PC-3 (cell line): ENCODE measurements at regions not wholly inside any gene's neighbourhood (a gene's known extent, or its start where the extent isn't known, plus 50 kb on each side); places are given as distances from the start of the nearest gene placed in this dataset.

Experiments used
- ATAC-seq: fragments of 200-7000 bp; cut with Tn5 transposase; 2 replicates; pipeline ENCODE4 v1.9.1; 2020; ENCODE audit warnings: mild to moderate bottlenecking, moderate library complexity
- BruUV-seq: library from RNA; stranded (reverse); fragments of 400-500 nt; replicated peaks from 2 replicates; lab custom pipeline; 2021; lab: Mats Ljungman, UMichigan
- CTCF ChIA-PET: fragments of 300-600 bp; sonication (Branson Sonifier 250); formaldehyde crosslinking; loops from one replicate; lab custom pipeline; 2022; ENCODE audit warnings: antibody characterized with exemption; lab: Charles Lee
- POLR2A ChIA-PET: fragments of 300-600 bp; sonication (Branson Sonifier 250); formaldehyde crosslinking; loops from one replicate; lab custom pipeline; 2022; ENCODE audit warnings: antibody characterized with exemption; ENCODE audit not compliant: unreplicated experiment; lab: Charles Lee
- DNase-seq: peaks from one replicate; pipeline ENCODE4 v3.0.0-alpha.2; 2015
- H2AFZ ChIP-seq: fragments of 300-600 bp; sonication (generic); 2 replicates; pipeline ENCODE4 v1.6.0; 2016; ENCODE audit warnings: antibody characterized with exemption, low read length
- H3F3A ChIP-seq: fragments of 300-600 bp; sonication (generic); one replicate; pipeline ENCODE4 v1.6.0; 2017; ENCODE audit warnings: antibody characterized with exemption, low read length, control low read depth, mild to moderate bottlenecking; ENCODE audit not compliant: unreplicated experiment
- H3K27ac ChIP-seq: fragments of 300-600 bp; sonication (generic); 2 replicates; pipeline ENCODE4 v1.5.1; 2016; ENCODE audit warnings: mild to moderate bottlenecking, low read length
- H3K27me3 ChIP-seq: fragments of 300-600 bp; sonication (generic); 2 replicates; pipeline ENCODE4 v1.6.1; 2016; ENCODE audit warnings: low read length, mixed read lengths
- H3K36me3 ChIP-seq: fragments of 300-600 bp; sonication (generic); 2 replicates; pipeline ENCODE4 v1.6.1; 2016; ENCODE audit warnings: low read depth, mixed run types, low read length, mixed read lengths
- H3K4me1 ChIP-seq: fragments of 300-600 bp; sonication (generic); 2 replicates; pipeline ENCODE4 v1.5.1; 2016; ENCODE audit warnings: low read length; ENCODE audit not compliant: insufficient read depth
- H3K4me2 ChIP-seq: fragments of 300-600 bp; sonication (generic); 2 replicates; pipeline ENCODE4 v1.6.0; 2016; ENCODE audit warnings: low read length
- H3K4me3 ChIP-seq: fragments of 300-600 bp; sonication (generic); 2 replicates; pipeline ENCODE4 v1.5.1; 2016; ENCODE audit warnings: mild to moderate bottlenecking, low read length, mixed read lengths
- H3K79me2 ChIP-seq: fragments of 300-600 bp; sonication (generic); 2 replicates; pipeline ENCODE4 v1.6.1; 2017; ENCODE audit warnings: low read length, mixed read lengths
- H3K9ac ChIP-seq: fragments of 300-600 bp; sonication (generic); 2 replicates; pipeline ENCODE4 v1.6.0; 2016; ENCODE audit warnings: mild to moderate bottlenecking, low read length
- H3K9me2 ChIP-seq: fragments of 300-600 bp; sonication (generic); replicated peaks from 2 replicates; pipeline ENCODE4 v1.6.1; 2016; ENCODE audit warnings: mixed run types, low read length, mixed read lengths
- H3K9me3 ChIP-seq: fragments of 300-600 bp; sonication (generic); 2 replicates; pipeline ENCODE4 v1.6.1; 2016; ENCODE audit warnings: low read length, mixed read lengths
- H4K20me1 ChIP-seq: fragments of 300-600 bp; sonication (generic); 2 replicates; pipeline ENCODE4 v1.6.1; 2016; ENCODE audit warnings: low read length, mixed read lengths
- EZH2 ChIP-seq: fragments of 300-600 bp; sonication (generic); IDR thresholded peaks from one replicate; pipeline ENCODE4 v1.6.1; 2017; ENCODE audit warnings: antibody characterized with exemption, mild to moderate bottlenecking, low read length; ENCODE audit not compliant: unreplicated experiment
- EZH2phosphoT487 ChIP-seq: fragments of 300-600 bp; sonication (generic); IDR thresholded peaks from 2 replicates; pipeline ENCODE4 v1.6.1; 2018; ENCODE audit warnings: mild to moderate bottlenecking, antibody characterized with exemption, low read length, borderline replicate concordance
- intact Hi-C: fragments of 100-400 bp; cut with micrococcal nuclease; formaldehyde crosslinking; loops from 2 replicates; pipeline ENCODE4 v1.9.0; 2023
- TF ChIP-seq, protein P1 (sequence below): fragments of 300-600 bp; sonication (generic); conservative IDR thresholded peaks from 2 replicates; pipeline ENCODE4 v1.5.1; 2017; ENCODE audit warnings: antibody characterized with exemption, low read depth, mild to moderate bottlenecking, low read length

DNA sequence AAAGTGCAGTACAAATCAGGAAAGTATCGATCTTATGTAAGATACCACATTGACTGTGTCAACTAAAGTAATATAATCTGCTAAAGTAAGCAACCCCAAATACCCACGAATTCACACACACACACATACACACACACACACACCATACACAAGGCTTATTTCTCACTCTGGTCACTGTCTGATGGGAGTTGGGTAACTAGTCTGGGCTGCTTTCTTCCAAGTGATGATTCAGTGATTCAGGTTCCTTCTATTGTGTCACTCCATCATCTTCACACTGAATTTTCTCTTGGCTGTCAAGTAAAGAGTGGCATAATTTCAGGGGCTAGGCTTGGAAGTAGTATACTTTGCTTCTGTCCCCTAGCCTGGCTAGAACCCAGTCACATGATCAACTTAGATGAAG lies 104.8 kb upstream of the CCDC54 start:
- CTCF ChIA-PET, result interaction anchor here (0.6 to 2.5 kb wide), 10 partner anchors 37 to 468 kb away, joined by 3 to 29 read pairs (median 6); no protein-coding TSS in a partner anchor
- no peak overlapping the region for H3K4me2 ChIP-seq
- BruUV-seq, result no TSS peak
- intact Hi-C loops, result loop anchor here (1.0 kb wide), 2 partner anchors 66 to 149 kb away; no protein-coding TSS in a partner anchor
- H3K9me2 ChIP-seq, result no peaks in the 10 kb centered on the region
- no peaks in the 10 kb centered on the region for H3F3A ChIP-seq
- no peak overlapping the region for H3K27ac ChIP-seq
- H3K36me3 ChIP-seq, result no peaks in the 10 kb centered on the region
- no peak overlapping the region for H2AFZ ChIP-seq
- DNase-seq (no peak), ATAC-seq (no peak)
- H3K4me1 ChIP-seq, result no peaks in the 10 kb centered on the region
- no peaks in the 10 kb centered on the region for H3K27me3 ChIP-seq
- no peak overlapping the region for H3K4me3 ChIP-seq
- H3K9ac ChIP-seq, result no peak overlapping the region
- POLR2A ChIA-PET, result no interaction called here
- TF ChIP-seq EZH2phosphoT487 (no peak), EZH2 (no peak)
- TF ChIP-seq, protein P1, sequence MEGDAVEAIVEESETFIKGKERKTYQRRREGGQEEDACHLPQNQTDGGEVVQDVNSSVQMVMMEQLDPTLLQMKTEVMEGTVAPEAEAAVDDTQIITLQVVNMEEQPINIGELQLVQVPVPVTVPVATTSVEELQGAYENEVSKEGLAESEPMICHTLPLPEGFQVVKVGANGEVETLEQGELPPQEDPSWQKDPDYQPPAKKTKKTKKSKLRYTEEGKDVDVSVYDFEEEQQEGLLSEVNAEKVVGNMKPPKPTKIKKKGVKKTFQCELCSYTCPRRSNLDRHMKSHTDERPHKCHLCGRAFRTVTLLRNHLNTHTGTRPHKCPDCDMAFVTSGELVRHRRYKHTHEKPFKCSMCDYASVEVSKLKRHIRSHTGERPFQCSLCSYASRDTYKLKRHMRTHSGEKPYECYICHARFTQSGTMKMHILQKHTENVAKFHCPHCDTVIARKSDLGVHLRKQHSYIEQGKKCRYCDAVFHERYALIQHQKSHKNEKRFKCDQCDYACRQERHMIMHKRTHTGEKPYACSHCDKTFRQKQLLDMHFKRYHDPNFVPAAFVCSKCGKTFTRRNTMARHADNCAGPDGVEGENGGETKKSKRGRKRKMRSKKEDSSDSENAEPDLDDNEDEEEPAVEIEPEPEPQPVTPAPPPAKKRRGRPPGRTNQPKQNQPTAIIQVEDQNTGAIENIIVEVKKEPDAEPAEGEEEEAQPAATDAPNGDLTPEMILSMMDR, result no peak
- no peaks in the 10 kb centered on the region for H4K20me1 ChIP-seq
- H3K79me2 ChIP-seq, result no peaks in the 10 kb centered on the region
- no peaks in the 10 kb centered on the region for H3K9me3 ChIP-seq

- TF ChIP-seq EZH2phosphoT487 (no peak), EZH2 (no peak)
- TF ChIP-seq, protein P1, result no peak
- no peaks in the 10 kb centered on the region for H4K20me1 ChIP-seq
- ChIA-PET POLR2A (no interaction called here), CTCF (interaction anchor here (0.6 to 2.5 kb wide), 5 partner anchors 94 to 302 kb away, joined by 3 to 29 read pairs (median 4); no protein-coding TSS in a partner anchor)
- H3K36me3 ChIP-seq, result no peaks in the 10 kb centered on the region
- H3F3A ChIP-seq, result no peaks in the 10 kb centered on the region
- H3K27me3 ChIP-seq, result no peaks in the 10 kb centered on the region
- H3K9me2 ChIP-seq, result no peaks in the 10 kb centered on the region
- no TSS peak for BruUV-seq
- no peak overlapping the region for H3K27ac ChIP-seq
- H3K4me1 ChIP-seq, result no peaks in the 10 kb centered on the region
- H2AFZ ChIP-seq, result no peak overlapping the region
- no peak for DNase-seq
- intact Hi-C loops, result loop anchor here (1.0 kb wide), 2 partner anchors 67 to 148 kb away; no protein-coding TSS in a partner anchor
- H3K79me2 ChIP-seq, result no peaks in the 10 kb centered on the region
- ATAC-seq, result no peak
- no peak overlapping the region for H3K9ac ChIP-seq
- H3K4me3 ChIP-seq, result no peak overlapping the region
- H3K9me3 ChIP-seq, result no peaks in the 10 kb centered on the region
- no peak overlapping the region for H3K4me2 ChIP-seq
These were observed 104.4 kb upstream of the CCDC54 start for GRCh38 chr3:107272885-107273284.

- no peak for ATAC-seq
- POLR2A ChIA-PET, result no interaction called here
- DNase-seq, result no peak
- Histone ChIP-seq H2AFZ (no peak overlapping the region), H3K27ac (no peak overlapping the region), H3K9me3 (no peaks in the 10 kb centered on the region), H3K27me3 (no peaks in the 10 kb centered on the region), H3K4me2 (no peak overlapping the region), H3F3A (no peaks in the 10 kb centered on the region), H3K79me2 (no peaks in the 10 kb centered on the region), H3K4me3 (no peak overlapping the region), H3K9me2 (no peaks in the 10 kb centered on the region), H4K20me1 (no peaks in the 10 kb centered on the region), H3K4me1 (no peaks in the 10 kb centered on the region), H3K9ac (no peak overlapping the region), H3K36me3 (no peaks in the 10 kb centered on the region)
- CTCF ChIA-PET, result interaction anchor here (0.6 kb wide), 2 partner anchors 156 to 157 kb away, joined by 3 to 4 read pairs; no protein-coding TSS in a partner anchor
- no TSS peak for BruUV-seq
- intact Hi-C loops, result no loop called here
- TF ChIP-seq, protein P1, result no peak
- no peak for TF ChIP-seq EZH2phosphoT487
- no peak for TF ChIP-seq EZH2
These were observed 103.5 kb upstream of the CCDC54 start for GRCh38 chr3:107273771-107274170.
